ENCODE measurements at regions not wholly inside any gene's neighbourhood (a gene's known extent, or its start where the extent isn't known, plus 50 kb on each side); places are given as distances from the start of the nearest gene placed in this dataset.
A peak's percentile ranks its signal among the peaks of the same experiment; 100 is the strongest.

DNA sequence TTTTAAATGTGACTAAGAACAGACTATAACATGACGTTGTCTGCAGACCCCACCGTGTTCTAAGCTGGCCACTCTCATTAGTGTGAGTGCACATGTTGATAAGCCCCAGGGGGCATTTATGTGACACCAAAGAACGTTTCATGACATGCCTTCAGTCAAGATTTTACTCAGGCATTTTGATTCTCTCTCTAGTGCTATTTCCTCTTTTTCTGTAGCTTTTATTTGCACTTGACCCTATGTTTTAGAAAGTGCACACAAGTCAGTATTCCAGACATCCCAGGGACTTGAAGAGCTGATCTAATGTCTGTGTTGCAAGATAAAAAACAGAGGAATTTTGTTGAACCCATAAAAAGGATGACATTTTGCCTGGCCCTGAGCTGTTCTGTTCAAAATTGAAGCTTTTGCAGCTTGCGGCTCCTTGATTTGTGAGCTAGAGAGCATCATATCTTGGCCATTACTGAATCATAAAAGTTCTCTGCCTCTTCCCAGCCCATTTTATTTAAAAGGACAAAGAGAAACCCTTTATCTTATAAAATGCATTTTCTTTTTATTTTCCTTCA is 80.9 kb upstream of the TYRP1 start:
- no peak for DNase-seq

- DNase-seq, result no peak
Measured at GRCh38 chr9:12613071-12613470, 80.1 kb upstream of the TYRP1 start.

DNA sequence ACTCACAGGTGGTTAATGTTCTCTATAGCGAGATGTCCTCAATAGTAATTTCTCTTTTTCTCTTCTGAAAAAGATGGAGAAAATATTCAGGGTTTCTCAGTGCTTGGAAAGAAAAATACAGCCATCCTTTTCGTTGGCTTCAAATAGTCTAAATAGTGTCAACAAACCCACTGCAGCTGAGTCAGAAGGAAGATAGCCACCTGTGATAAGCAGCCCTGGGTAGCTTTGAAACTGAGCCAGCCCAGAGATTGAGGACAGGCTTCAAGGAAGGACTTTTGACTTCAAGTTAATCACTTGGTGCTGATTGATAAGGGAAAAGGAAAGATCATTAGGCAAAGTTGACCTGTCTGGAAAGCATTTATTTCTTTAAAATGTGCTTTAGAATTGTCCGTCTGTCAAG is 78.7 kb upstream of the TYRP1 start:
- no peak for DNase-seq

- no peak for DNase-seq
Measured at GRCh38 chr9:12618956-12619355, 74.2 kb upstream of the TYRP1 start.

GRCh38 chr9:12625844-12626243 is 67.3 kb upstream of the TYRP1 start:
- no peak for DNase-seq

DNA sequence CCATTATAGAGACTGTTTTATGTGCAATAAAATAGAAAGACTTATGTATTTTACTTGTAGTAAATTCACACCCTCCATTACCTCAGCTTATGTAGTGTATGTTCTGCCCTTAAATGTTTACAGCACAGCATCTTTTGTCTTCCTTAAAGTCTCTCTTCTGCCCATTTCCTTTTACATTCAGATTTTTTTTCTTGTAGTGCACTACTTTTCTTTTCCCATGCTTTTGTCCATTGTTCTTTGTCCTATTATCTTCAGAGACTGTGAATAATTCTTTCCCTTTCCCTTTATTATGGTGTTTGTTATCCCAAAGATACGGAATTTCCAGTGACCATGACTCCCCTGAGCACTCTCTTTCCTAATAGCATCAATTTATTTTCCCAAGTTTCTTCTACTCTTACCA is 66.1 kb upstream of the TYRP1 start:
- no peak for DNase-seq

DNA sequence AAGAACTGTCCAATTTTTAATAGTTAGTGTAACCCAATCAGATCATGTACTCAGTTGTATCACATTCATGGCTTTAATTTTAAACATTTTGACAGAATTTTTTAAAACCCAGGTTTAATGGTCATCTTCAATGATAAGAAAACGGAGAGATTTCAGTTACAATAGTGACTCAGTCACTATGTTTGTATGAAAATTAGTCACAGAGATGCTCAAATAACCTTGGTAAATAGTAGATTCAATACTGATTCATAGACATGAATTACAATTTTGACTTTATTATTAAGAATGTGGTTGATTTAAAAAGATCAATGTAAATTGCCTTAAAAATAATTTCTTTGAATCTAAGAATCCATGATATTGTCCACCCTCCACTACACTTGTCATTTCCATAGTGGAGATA is 64.6 kb upstream of the TYRP1 start:
- DNase-seq, result no peak

DNA sequence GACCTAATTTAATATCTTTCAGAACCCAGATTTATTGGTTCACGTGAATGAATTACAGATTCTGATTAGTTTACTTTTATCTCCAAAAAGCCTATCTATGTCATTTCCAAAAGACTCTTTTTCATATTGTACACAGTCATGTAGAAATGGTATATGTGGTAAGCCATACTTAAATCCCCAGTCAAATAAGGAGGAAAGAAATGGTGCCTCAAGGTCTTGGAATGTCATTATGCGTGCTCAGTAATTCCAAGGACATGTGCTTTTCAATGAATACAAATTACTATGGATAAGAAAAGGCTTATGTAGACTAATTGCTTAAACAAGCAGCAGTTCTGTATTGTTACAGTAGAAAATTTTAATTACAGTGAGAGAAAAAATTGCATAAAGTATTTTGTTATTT is 64.1 kb upstream of the TYRP1 start:
- DNase-seq, result no peak

- no peak for DNase-seq
Measured at GRCh38 chr9:12631866-12632265, 61.3 kb upstream of the TYRP1 start.

GRCh38 chr9:12633016-12633765 is 60.0 kb upstream of the TYRP1 start:
- no peak for DNase-seq

DNA sequence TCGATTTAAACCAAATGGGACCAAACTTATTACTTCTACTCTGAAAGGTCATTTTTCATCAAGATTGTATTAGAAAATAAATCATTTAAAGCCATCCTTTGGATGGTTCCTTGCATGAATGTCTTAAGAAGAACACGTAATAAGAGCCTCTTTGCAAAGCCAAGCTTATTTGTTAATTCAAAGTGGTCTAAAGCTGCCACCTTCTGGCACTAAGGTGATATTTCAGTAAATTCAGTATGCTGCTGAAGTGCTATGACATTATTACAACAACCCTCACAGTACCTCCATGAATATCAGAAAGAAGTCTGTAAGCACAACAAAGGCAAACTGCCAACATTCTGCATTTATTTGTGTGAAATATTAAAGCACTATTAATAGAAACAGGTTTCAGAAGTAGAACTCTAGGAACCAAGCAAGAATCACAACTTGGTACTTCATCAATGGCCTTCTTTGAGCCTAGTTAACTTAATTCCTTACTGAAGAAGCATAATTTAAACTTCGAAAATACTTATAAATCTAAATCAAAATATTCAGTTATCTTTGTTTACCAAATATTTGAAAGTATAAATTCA is 53.1 kb upstream of the TYRP1 start:
- peak; percentile 87 for DNase-seq

DNA sequence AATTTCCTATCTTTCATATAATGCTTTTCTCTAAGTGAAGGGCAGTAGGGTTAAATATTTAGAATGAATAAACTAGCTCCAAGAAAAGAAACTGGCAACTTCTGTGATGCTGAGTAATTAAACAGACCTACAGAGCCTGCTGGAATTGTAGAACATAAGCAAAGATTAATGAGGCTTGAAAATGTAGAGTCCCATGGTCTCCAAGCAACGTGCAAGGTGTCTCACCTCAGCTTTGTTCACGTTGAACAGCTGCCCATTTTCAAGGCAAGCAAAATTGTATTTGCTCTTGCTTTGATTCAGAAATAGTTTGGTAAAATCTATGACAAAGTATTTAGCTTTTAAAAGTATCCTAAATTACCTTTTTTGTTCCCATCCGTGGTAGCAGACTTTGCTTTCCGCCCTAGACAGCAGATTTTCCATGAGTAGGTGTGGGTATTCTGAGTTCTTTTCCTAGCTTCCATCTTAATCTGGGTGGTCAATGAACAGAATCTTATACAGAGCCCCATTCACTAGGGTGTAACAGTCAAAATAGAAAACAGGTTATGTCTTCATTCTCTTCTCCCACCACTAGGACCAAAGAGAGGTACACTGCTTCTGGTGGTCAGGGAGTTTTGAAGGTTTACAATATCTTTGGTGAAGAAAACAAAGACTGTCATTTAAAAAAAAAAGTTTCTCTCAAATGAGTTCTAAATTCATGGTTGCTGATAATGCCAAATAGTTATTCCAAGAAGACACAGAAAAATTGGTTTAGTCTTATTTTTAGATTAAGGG is 52.1 kb upstream of the TYRP1 start:
- peak; percentile 94 for DNase-seq

Data from NCI-H69 (cell line).